A204.1 (cell line): ENCODE measurements at regions not wholly inside any gene's neighbourhood (a gene's known extent, or its start where the extent isn't known, plus 50 kb on each side); places are given as distances from the start of the nearest gene placed in this dataset.
"Not testable (repeated sequence)": the region's sequence is repeated elsewhere in the genome, so short reads cannot be mapped to it uniquely, and the experiment has no call there.

Experiments
- FAIRE-seq: peaks from 2 replicates; lab custom pipeline; 2012; peaks lifted over from hg19 to GRCh38; lab: Jason Lieb, UNC

GRCh38 chr13:108077284-108077683, 138.1 kb downstream of the LIG4 start:
- FAIRE-seq, result no peak

- not testable (repeated sequence) for FAIRE-seq
Measured at GRCh38 chr13:108074429-108074828, 140.9 kb downstream of the LIG4 start.

DNA sequence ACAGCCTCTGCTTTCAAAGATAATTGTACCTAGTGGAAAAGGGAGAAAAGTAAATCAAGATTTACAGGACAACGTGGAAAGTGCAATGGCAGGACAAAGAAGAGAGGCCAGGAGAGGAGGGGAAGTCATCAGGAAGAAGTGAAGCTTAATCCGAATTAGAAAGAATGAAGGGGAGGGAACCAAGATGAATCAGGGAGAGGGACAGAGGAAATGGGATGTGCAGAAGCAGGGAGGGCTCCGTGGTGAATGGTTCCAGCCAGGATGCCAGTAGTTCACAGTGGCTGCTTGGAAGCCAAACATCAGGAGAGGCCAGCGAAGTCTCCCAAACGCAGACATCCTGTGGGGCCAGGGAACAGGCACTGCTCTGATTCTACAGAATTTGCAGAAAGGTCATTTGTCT, 144.4 kb downstream of the LIG4 start:
- FAIRE-seq, result no peak

DNA sequence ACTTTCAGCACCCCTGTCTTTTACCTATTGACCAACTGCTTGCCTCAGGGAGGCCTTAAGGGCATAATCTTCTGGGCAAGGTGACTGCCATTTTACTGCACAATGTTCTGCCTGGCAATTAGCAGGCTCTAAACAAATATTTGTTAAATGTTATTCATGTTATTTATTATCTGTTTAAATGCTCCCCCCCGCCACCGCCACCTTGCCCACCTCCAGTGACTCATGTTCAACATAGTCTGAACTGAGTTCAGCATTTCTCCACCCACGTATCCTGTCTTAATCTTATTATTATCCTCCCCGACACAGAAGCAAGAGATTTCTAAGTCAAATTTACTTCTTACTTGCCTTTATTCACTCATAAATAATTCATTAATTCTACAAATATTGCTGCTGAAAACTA, 144.8 kb downstream of the LIG4 start:
- no peak for FAIRE-seq

DNA sequence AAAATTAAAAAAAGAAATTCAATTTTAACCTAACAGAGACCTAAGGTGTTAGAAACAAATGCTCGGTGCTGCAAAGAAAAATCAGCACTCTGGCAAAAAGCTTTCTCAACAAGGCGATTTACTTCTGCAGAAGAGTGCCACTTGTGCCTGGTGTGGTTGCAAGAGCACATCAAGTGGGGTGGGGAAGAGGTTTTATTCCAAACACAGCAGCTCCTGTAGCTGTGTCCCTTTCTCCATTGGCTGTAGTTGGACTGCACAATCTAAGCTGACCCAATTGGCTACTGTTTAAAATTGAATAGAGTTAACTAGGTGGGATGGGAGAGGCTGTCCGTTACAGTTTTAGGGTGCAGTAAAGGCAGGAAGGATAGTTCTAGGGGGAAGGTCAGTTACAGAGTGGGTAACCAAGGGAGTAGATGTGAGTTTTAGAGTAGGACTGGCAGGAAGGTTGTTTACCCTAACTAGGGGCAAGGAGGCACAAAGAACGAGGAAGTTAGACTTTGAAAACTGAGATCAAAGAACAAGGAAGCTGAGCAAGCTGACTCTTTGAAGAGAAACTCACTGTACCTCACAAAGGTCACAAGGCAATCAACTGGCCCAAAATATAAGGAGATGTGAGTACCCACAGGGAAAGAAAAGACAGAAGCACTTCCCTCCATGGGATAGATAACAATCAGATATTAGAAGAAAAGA, 145.7 kb downstream of the LIG4 start:
- FAIRE-seq, result no peak

DNA sequence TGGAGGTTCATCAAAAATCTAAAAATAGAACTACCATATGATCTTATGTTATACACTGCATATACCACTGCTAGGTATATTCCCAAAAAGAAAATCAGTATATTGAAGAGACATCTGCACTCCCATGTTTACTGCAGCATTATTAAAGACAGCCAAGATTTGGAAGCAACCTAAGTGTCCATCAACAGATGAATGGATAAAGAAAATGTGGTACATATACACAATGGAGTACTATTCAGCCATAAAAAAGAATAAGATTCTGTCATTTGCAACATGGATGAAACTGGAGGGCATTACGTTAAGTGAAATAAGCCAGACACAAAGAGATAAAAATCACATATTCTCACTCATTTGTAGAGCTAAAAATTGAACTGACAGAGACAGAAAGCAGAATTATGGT, 151.0 kb downstream of the LIG4 start:
- FAIRE-seq, result not testable (repeated sequence)

GRCh38 chr13:108060111-108060510, 155.2 kb downstream of the LIG4 start:
- FAIRE-seq, result no peak

- FAIRE-seq, result no peak
Measured at GRCh38 chr13:108056278-108056677, 159.1 kb downstream of the LIG4 start.

GRCh38 chr13:108049211-108049610, 166.1 kb downstream of the LIG4 start:
- FAIRE-seq, result no peak

GRCh38 chr13:108044954-108045353, 170.4 kb downstream of the LIG4 start:
- no peak for FAIRE-seq

DNA sequence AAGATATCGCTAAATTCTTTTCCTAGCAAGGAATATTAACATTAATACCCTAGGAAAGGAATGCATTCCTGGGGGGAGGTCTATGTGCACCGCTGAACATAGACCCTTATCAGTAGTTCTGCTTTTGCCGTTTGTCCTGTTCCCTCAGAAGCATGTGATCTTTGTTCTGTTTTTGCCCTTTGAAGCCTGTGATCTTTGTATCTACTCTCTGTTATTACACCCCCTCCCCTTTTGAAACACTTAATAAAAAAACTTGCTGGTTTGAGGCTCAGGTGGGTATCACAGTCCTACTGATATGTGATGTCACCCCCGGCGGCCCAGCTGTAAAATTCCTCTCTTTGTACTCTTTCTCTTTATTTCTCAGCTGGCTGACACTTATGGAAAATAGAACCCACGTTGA, 172.5 kb downstream of the LIG4 start:
- FAIRE-seq, result not testable (repeated sequence)

DNA sequence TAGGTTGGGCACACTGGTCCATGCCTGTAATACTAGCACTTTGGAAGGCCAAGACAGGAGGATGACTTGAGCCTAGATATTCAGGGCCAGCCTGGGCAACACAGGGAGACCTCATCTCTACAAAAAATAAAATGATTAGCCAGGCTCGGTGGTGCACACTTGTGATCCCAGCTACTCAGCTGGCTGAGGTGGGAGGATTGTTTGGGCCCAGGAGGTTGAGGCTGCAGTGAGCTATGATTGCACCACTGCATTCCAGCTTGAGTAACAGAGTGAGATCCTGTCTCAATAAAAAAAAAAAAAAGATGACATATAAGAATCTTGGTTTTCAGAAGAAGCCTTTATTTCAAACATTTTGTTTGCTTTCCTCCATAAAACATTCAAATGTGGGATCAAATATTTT, 178.0 kb downstream of the LIG4 start:
- no peak for FAIRE-seq

- no peak for FAIRE-seq
Measured at GRCh38 chr13:108036411-108036932, 178.9 kb downstream of the LIG4 start.

DNA sequence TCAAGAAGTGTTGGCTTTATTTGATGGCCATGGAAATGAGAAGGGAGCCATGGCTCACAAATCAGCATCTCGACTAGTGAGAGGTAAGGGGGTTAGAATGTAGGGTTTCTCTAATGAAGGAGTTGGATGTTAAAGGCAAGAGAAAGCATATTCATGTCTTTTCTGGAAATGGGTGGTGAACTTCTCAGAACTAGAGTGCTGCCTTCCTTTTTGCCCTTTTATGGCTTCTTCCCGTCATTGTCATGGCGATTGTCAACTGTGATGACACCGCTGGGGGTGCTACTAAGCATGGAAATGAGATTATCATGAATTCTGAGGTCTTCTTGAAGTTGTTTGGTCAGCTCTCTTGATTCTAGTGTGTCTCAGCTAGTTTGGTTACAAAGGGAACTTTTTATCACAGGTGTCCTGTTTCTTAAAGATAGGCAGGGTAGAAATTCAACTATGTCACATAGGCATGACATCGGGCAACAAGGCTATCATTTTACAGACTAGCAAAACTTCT, 180.4 kb downstream of the LIG4 start:
- no peak for FAIRE-seq

GRCh38 chr13:108033800-108034707, 181.3 kb downstream of the LIG4 start:
- no peak for FAIRE-seq

- FAIRE-seq, result no peak
Measured at GRCh38 chr13:108031865-108032264, 183.5 kb downstream of the LIG4 start.

DNA sequence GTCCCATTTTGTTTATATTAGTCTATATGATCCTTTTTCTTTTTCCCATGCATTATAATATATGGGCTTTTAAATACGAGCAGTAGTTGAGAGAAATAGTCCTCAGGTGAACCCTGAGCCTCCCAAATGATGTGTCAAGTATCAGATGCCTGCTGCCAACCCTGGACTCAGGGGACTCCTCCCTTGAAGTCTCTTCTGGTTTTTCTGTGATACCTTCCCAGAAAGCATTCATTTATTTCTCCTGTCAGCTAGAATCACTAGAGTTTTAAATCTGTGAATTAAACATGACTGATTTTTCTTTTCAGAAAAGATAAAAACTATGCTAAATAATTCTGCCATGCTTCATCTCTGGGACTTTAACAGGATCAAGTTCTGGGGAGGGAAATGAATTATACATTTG, 184.6 kb downstream of the LIG4 start:
- FAIRE-seq, result no peak

DNA sequence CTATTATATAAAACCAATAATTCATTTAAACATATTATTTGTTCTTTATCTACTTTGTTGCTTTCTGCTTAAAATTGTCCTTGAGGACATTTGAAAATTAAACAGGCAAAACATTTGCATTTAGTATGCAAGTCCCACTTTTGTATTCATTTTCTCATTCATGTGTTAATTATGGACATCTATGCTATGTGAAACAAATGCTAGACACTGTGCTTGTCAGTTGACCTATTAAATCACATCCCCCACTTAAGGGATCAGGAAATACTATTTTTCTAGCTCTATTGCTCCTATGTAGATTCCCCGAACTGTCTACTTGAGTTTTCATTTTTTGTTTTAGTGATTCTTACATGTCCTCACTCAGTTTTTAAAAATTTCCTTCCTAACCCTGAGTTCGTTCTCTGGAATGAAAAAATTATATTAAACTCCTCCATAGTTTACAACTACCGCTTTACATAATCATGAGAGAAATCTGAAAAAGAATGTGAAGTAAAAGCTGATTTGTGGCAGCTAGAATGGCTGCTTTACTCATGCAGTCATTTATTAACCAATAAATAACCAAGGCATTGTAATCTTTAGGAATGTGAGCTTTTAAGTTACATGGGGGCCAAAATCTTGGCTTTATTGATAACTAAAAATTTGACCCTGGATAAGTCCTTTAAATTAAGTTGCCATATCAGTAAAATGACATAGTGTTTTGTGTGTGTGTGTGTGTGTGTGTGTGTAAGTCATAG, 188.5 kb downstream of the LIG4 start:
- no peak for FAIRE-seq

- no peak for FAIRE-seq
Measured at GRCh38 chr13:108020027-108020426, 195.3 kb downstream of the LIG4 start.

GRCh38 chr13:108018371-108018870, 196.9 kb downstream of the LIG4 start:
- FAIRE-seq, result no peak

DNA sequence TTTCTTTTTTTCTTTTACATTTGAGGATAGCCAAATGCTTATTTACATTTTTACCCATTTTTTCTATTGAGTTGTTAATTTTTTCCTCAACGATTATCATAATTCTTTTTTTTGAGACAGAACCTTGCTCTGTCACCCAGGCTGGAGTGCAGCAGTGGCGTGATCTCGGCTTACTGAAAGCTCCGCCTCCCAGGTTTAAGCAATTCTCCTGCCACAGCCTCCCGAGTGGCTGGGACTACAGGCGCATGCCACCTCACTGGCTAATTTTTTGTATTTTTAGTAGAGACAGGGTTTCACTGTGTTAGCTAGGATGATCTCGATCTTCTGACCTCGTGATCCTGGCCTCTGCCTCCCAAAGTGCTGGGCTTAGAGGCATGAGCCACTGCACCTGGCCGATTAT, 208.7 kb downstream of the LIG4 start:
- FAIRE-seq, result no peak

- no peak for FAIRE-seq
Measured at GRCh38 chr13:108005231-108005630, 210.1 kb downstream of the LIG4 start.
